GM10266 (cell line): ENCODE measurements at regions not wholly inside any gene's neighbourhood (a gene's known extent, or its start where the extent isn't known, plus 50 kb on each side); places are given as distances from the start of the nearest gene placed in this dataset.

Experiments
- DNase-seq: peaks from one replicate; pipeline ENCODE4 v3.0.0; 2012; ENCODE audit errors: extremely low spot score
- CTCF ChIP-seq: IDR thresholded peaks from 2 replicates; pipeline ENCODE4 v1.5.1; 2012; ENCODE audit warnings: mild to moderate bottlenecking, low read depth; ENCODE audit not compliant: control insufficient read depth, insufficient read depth; ENCODE audit errors: missing control alignments

DNA sequence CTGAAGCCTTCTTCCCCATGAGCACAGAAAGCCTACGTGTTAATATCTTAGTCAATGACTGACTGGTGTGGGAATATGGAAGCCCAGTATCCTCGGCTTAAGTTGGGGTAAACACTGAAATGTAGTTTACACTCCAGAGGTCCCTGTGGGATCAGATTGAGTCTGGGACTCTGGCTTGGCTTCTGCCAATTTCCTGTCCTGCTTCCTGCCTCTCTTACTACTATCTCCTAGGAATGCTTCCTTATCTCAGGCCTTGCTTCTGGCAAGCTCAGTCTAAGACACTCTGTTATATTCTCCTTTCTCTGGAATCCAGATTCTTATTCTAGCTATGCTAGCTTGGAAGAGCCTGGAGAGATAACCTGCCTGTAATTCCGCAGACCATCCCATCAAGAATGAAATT, 174.0 kb upstream of the LDB2 start:
- no peak for TF ChIP-seq CTCF
- DNase-seq = no peak

DNA sequence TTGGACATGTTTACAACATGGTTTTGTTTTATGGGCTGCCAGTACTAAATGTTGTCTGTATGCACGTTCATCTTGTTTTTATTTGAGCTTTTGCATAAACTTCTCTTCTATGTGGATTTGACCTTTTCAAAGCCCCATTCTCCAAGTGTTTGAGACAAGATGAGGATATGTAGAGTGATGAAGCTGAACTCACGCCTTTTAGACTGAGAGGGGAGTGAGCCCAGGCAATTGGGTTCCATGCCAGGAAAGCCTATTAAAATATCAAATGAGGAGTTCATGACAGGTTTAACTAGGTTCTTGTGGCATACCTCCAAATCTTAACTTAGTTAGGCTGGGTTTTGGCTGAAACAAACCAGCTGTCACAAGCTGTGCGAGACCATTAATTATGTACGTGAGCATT, 170.4 kb upstream of the LDB2 start:
- no peak for DNase-seq
- no peak for TF ChIP-seq CTCF

DNA sequence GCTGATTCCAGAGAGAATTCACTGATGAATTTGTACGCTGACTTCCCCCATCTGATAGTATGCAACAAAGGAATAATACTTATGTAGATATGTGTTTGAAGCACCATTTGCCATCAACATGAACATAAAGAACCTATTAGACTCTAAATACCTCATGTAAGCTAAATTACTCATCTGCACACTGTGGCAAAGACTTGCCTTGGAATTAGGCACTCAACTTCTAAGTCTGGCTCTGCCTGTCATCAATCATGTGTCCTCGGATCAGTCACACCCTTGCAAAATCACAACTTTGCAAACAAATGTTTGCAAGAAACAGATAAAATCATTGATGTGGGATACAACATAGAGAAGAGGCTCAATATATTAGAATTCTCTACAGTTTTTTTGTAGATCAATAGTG, 169.9 kb upstream of the LDB2 start:
- no peak for DNase-seq
- no peak for TF ChIP-seq CTCF

DNA sequence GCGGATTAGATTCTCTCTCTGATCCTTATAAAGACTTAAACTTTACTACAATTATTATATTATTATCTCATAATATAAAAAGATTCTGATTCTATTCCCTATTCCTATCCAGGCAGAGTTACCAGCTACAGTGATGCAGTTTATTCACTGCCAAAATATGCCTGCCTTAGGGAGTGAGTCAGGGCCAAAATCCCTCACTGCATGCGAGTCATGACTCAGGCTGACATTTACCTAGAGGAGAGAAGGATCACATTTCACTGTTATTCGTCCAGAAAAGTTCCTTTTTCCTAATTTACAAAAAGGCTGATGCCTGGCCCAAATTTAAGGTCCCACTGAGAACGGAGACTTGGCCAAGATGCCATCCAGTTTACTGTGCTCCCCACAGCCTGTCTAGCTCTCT, 168.5 kb upstream of the LDB2 start:
- no peak for DNase-seq
- no peak for TF ChIP-seq CTCF

- no peak for TF ChIP-seq CTCF
These were observed 167.8 kb upstream of the LDB2 start for GRCh38 chr4:17066236-17066635.

DNA sequence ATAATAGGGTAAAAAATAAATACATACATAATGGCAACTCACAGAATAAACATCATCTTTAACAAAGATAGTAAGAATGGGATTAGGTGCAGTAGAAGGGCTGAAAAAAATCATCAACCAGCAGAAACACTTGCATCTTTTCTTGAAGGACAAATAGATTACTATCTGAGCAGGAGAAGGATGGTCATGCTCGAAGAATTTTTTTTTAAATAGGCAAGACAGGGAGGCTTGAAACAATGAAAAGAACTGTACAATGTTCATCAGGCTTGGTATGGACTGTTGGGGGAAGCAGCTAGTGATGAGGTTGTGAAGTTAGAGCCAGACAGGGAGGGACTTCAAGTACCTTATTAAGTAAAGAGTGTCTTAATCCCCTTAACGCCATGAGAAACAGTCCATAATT, 167.4 kb upstream of the LDB2 start:
- no peak for DNase-seq
- no peak for TF ChIP-seq CTCF

More at GRCh38 chr4:17066236-17066635, 167.8 kb upstream of the LDB2 start:
- no peak for DNase-seq

GRCh38 chr4:17064959-17065358, 166.5 kb upstream of the LDB2 start:
- TF ChIP-seq CTCF = no peak
- DNase-seq = no peak
